CD4-positive, alpha-beta memory T cell (primary cell): ENCODE measurements at regions not wholly inside any gene's neighbourhood (a gene's known extent, or its start where the extent isn't known, plus 50 kb on each side); places are given as distances from the start of the nearest gene placed in this dataset.

ENCODE experiments used
- CTCF ChIA-PET: fragments of 350-600 bp; sonication (Branson Sonifier 250); formaldehyde crosslinking; loops from one replicate; lab custom pipeline; 2021; ENCODE audit warnings: inconsistent platforms; ENCODE audit not compliant: partially characterized antibody; lab: Charles Lee
- POLR2A ChIA-PET: fragments of 350-600 bp; sonication (Branson Sonifier 250); formaldehyde crosslinking; loops from one replicate; lab custom pipeline; 2021; ENCODE audit not compliant: partially characterized antibody; lab: Charles Lee
- DNase-seq, 5 donors: peaks; one replicate each; pipeline versions ENCODE4 v3.0.0 to v3.0.0-alpha.2; 2020 to 2022; ENCODE audit warnings: mixed read lengths in 1 of 5
- H3K27ac ChIP-seq: one replicate; pipeline ENCODE4 v1.7.0; 2013; ENCODE audit warnings: low read depth, low read length
- H3K27me3 ChIP-seq: 2 replicates; pipeline ENCODE4 v1.7.0; 2013; ENCODE audit warnings: mild to moderate bottlenecking, low read length, moderate library complexity; ENCODE audit not compliant: insufficient read depth
- H3K36me3 ChIP-seq: 2 replicates; pipeline ENCODE4 v1.7.0; 2013; ENCODE audit warnings: mild to moderate bottlenecking, low read length, moderate library complexity; ENCODE audit not compliant: insufficient read depth
- H3K4me1 ChIP-seq: 2 replicates; pipeline ENCODE4 v1.7.0; 2013; ENCODE audit warnings: mild to moderate bottlenecking, low read length, moderate library complexity; ENCODE audit not compliant: insufficient read depth
- H3K4me3 ChIP-seq, 2 donors: one replicate each; pipeline ENCODE4 v1.7.0; 2013; ENCODE audit warnings: low read length in 2 of 2, mild to moderate bottlenecking in 1 of 2
- H3K9me3 ChIP-seq, 2 donors: one replicate each; pipeline ENCODE4 v1.7.0; 2013; ENCODE audit warnings: low read length in 2 of 2, control low read depth in 1 of 2; ENCODE audit not compliant: control insufficient read depth in 1 of 2
- H3K27ac Mint-ChIP-seq, 7 donors: one replicate each; pipeline ENCODE4 v1.8.0; 2020 to 2021; ENCODE audit warnings: mixed read lengths in 7 of 7, mild to moderate bottlenecking in 6 of 7, inconsistent platforms in 3 of 7, moderate library complexity in 3 of 7
- H3K27me3 Mint-ChIP-seq, 2 donors: one replicate each; pipeline ENCODE4 v1.8.0; 2020 to 2021; ENCODE audit warnings: mixed read lengths in 2 of 2
- H3K36me3 Mint-ChIP-seq, 2 donors: one replicate each; pipeline ENCODE4 v1.8.0; 2020 to 2021; ENCODE audit warnings: mixed read lengths in 2 of 2, inconsistent platforms in 1 of 2, mild to moderate bottlenecking in 1 of 2
- H3K4me1 Mint-ChIP-seq, 4 donors: one replicate each; pipeline ENCODE4 v1.8.0; 2020 to 2021; ENCODE audit warnings: mixed read lengths in 4 of 4, mild to moderate bottlenecking in 1 of 4
- H3K4me3 Mint-ChIP-seq, 8 donors: one replicate each; pipeline ENCODE4 v1.8.0; 2020 to 2021; ENCODE audit warnings: mixed read lengths in 8 of 8, mild to moderate bottlenecking in 7 of 8, moderate library complexity in 6 of 8, inconsistent platforms in 3 of 8
- H3K9me3 Mint-ChIP-seq, 8 donors: one replicate each; pipeline ENCODE4 v1.8.0; 2020 to 2021; ENCODE audit warnings: mixed read lengths in 8 of 8, mild to moderate bottlenecking in 5 of 8, inconsistent platforms in 3 of 8, moderate library complexity in 1 of 8
- intact Hi-C: fragments of 100-400 bp; cut with micrococcal nuclease; formaldehyde crosslinking; loops from one replicate; pipeline ENCODE4 v1.15.1; 2023

DNA sequence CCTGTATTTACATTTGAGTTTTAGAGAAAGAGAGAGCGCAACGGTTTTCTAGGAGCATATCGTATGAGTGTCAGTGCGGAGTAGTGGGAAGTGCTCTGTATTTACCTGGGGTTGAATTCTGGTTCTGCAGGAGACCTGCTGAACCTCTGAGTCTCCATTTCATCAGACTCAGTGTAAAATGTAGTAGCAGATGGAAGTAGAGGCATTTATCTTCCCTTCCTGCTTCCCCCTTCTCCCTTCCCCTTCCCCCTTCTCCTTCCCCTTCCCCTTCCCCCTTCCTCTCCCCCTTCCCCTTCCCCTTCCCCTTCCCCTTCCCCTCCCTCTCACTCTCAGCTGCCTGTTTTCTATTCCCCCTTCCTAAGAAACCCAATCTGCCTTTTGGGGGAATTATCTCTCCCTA, 426.9 kb downstream of the NPIPA7 start:
- ChIA-PET CTCF (no interaction called here), POLR2A (no interaction called here)
- DNase-seq: no peak
- peaks cover 6% of the 10 kb centered on the region in 2 donors for H3K27me3 Mint-ChIP-seq
- no peaks in the 10 kb centered on the region for H3K36me3 ChIP-seq
- H3K4me3 Mint-ChIP-seq: no peak overlapping the region
- peaks cover 0 to 4% (median 2%) of the 10 kb centered on the region in 8 donors for H3K9me3 Mint-ChIP-seq
- H3K4me1 Mint-ChIP-seq: no peaks in the 10 kb centered on the region
- H3K27ac ChIP-seq: no peak overlapping the region
- intact Hi-C loops: no loop called here
- H3K4me3 ChIP-seq: no peak overlapping the region
- no peak overlapping the region for H3K27ac Mint-ChIP-seq
- no peaks in the 10 kb centered on the region for H3K4me1 ChIP-seq
- H3K36me3 Mint-ChIP-seq: no peaks in the 10 kb centered on the region
- H3K9me3 ChIP-seq: no peaks in the 10 kb centered on the region
- no peaks in the 10 kb centered on the region for H3K27me3 ChIP-seq

DNA sequence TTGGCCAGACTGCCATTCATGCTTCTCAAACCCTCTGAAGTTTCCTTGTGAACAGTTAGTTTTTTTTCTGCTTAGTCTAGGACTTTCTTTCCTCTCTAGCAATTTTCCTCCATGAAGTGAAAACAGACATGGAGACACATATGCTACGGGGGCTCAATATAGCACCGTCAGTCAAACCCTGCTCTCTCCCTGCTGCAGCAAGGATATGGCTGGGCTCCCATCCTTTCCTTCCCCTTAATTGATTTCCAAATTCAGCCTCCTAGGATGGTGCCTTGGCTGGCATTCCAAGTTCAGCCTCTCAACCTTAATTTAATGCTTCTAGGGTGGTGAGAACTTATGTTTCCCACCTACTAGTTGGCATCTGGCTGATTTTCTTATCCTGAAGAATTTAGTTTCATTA, 436.7 kb downstream of the NPIPA7 start:
- Mint-ChIP-seq H3K4me3 (no peak overlapping the region), H3K4me1 (no peaks in the 10 kb centered on the region), H3K27me3 (peaks cover 0 to 9% of the 10 kb centered on the region in 2 donors), H3K36me3 (no peaks in the 10 kb centered on the region), H3K27ac (no peak overlapping the region), H3K9me3 (peaks cover 2 to 12% (median 5%) of the 10 kb centered on the region in 8 donors)
- Histone ChIP-seq H3K4me3 (no peak overlapping the region), H3K27me3 (no peaks in the 10 kb centered on the region), H3K36me3 (no peaks in the 10 kb centered on the region), H3K4me1 (no peaks in the 10 kb centered on the region), H3K9me3 (no peaks in the 10 kb centered on the region), H3K27ac (no peak overlapping the region)
- ChIA-PET POLR2A (no interaction called here), CTCF (no interaction called here)
- intact Hi-C loops: no loop called here
- DNase-seq: no peak

DNA sequence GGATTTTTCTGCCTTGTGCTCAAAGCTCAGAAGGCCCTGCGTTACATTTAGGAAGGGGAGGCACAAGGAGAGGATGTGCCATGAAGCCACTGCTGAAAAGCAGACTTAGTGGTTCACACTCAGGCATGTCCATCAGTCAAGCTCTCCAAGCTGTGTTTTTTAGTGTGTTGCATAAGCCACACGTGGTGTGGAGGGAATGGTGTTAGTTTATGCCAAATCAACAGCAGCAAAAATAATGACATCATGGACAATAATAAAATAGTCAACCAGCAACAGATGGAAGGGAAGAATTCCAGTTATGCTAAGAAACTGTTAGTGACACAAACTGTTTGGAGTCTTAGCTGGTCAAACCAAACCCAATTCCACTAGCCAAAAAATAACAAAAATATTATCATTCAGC, 438.3 kb downstream of the NPIPA7 start:
- Histone ChIP-seq H3K27ac (no peak overlapping the region), H3K36me3 (no peaks in the 10 kb centered on the region), H3K4me1 (no peaks in the 10 kb centered on the region), H3K4me3 (no peak overlapping the region), H3K9me3 (peaks cover 0 to 7% of the 10 kb centered on the region in 2 donors), H3K27me3 (no peaks in the 10 kb centered on the region)
- Mint-ChIP-seq H3K36me3 (no peaks in the 10 kb centered on the region), H3K9me3 (peaks cover 3 to 24% (median 16%) of the 10 kb centered on the region in 8 donors), H3K4me1 (no peaks in the 10 kb centered on the region), H3K4me3 (no peak overlapping the region), H3K27ac (no peak overlapping the region), H3K27me3 (peaks cover 0 to 4% of the 10 kb centered on the region in 2 donors)
- intact Hi-C loops: no loop called here
- CTCF ChIA-PET: no interaction called here
- DNase-seq: no peak
- POLR2A ChIA-PET: no interaction called here

DNA sequence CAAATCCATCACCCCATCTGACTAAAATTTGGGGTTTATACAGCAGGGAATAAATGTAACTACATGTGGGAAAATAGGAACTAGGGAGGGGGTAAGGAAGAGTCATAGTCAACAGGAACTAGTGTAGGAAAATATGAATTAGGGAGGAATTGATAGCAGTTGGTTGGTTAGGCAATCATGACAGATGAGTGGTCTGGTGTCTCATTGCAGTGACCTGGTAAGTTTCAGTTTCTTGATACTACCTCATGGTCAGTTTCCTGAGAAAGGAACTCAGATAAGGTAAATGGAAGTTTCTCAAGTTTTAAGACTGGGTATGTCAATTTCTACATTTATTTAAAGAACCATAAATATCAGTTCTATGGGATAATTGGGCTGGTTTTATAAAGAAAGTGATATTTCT, 442.3 kb downstream of the NPIPA7 start:
- H3K4me1 ChIP-seq: no peaks in the 10 kb centered on the region
- no peak overlapping the region for H3K27ac Mint-ChIP-seq
- H3K36me3 Mint-ChIP-seq: no peaks in the 10 kb centered on the region
- H3K27me3 ChIP-seq: no peaks in the 10 kb centered on the region
- peaks cover 0 to 7% of the 10 kb centered on the region in 2 donors for H3K9me3 ChIP-seq
- no peak for DNase-seq
- H3K36me3 ChIP-seq: no peaks in the 10 kb centered on the region
- H3K27ac ChIP-seq: no peak overlapping the region
- H3K9me3 Mint-ChIP-seq: peaks cover 3 to 35% (median 22%) of the 10 kb centered on the region in 8 donors
- ChIA-PET POLR2A (no interaction called here), CTCF (no interaction called here)
- no peak overlapping the region for H3K4me3 ChIP-seq
- no peaks in the 10 kb centered on the region for H3K4me1 Mint-ChIP-seq
- intact Hi-C loops: no loop called here
- H3K27me3 Mint-ChIP-seq: peaks cover 3% of the 10 kb centered on the region in 2 donors
- H3K4me3 Mint-ChIP-seq: peak overlapping the region in 1 of 8 donors; percentile 46

DNA sequence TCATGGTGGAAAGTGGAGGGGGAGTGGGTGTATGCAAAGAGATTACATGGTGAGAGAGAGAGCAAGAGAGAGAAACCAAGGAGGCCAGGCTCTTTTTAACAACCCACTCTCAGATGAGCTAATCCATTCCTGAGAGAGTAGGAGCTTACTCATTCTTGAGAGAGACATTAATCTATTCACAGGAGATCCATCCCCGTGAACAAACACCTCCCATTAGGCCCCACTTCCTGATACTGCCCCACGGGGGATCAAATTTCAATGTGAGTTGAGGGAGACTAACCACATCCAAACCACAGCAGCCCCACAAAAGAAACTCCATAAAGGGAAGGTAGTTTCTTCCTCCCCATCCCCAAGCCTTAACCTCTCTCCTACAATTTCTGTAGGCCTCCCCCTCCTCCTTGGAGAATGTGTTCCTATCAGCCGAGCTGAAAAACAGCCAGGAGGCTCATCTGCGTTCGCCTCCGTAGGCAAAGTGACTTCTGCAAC, 450.0 kb downstream of the NPIPA7 start:
- Mint-ChIP-seq H3K36me3 (no peaks in the 10 kb centered on the region), H3K27ac (no peak overlapping the region), H3K27me3 (peaks cover 18 to 32% of the 10 kb centered on the region in 2 donors), H3K4me3 (no peak overlapping the region), H3K4me1 (no peaks in the 10 kb centered on the region), H3K9me3 (peaks cover 0 to 10% (median 2%) of the 10 kb centered on the region in 8 donors)
- DNase-seq: no peak
- Histone ChIP-seq H3K9me3 (no peaks in the 10 kb centered on the region), H3K27me3 (no peaks in the 10 kb centered on the region), H3K27ac (no peak overlapping the region), H3K36me3 (no peaks in the 10 kb centered on the region), H3K4me1 (no peaks in the 10 kb centered on the region), H3K4me3 (no peak overlapping the region)
- POLR2A ChIA-PET: no interaction called here
- intact Hi-C loops: no loop called here
- CTCF ChIA-PET: no interaction called here

DNA sequence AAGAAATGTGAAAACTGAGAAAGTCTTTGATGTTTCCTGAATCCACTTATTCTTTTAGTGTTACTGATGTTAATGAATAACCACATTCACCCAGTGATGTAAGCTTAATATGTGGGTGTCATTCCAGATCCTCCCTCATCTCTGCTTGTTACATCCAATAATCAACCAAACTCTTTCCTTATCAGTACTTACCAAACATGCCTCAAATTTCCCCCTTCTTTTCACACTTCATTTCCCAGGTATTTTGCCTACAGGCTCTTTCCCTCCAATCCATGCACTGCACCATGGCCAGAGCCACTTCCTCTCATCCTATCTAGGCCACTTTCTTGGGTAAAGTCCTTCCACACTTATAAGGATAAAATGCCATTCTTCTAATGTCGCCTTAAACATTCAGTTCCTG, 451.5 kb downstream of the NPIPA7 start:
- ChIA-PET POLR2A (no interaction called here), CTCF (no interaction called here)
- Mint-ChIP-seq H3K4me3 (no peak overlapping the region), H3K27ac (no peak overlapping the region), H3K27me3 (peaks cover 16 to 32% of the 10 kb centered on the region in 2 donors), H3K36me3 (no peaks in the 10 kb centered on the region), H3K4me1 (no peaks in the 10 kb centered on the region), H3K9me3 (peaks cover 0 to 16% (median 5%) of the 10 kb centered on the region in 8 donors)
- H3K27me3 ChIP-seq: no peaks in the 10 kb centered on the region
- intact Hi-C loops: no loop called here
- no peaks in the 10 kb centered on the region for H3K9me3 ChIP-seq
- no peak for DNase-seq
- no peak overlapping the region for H3K27ac ChIP-seq
- no peak overlapping the region for H3K4me3 ChIP-seq
- no peaks in the 10 kb centered on the region for H3K36me3 ChIP-seq
- no peaks in the 10 kb centered on the region for H3K4me1 ChIP-seq

DNA sequence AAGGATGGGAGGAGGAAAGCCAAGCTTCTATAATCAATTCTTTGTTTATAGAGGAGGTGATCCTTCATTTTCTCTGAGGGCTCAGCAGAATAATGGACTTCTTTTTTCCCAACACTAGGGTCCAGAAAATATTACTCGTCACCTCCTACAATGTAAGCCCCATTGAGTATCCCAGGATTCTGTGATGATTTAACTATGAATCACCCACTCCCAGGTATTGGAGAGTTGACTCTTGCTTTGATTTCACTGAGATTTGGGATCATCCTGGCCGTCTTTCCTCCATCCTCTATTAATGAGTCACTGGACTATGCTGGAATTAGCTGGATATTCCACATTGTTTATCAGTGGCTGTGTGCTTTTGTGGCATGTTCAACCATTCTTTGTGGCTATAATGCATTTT, 452.0 kb downstream of the NPIPA7 start:
- CTCF ChIA-PET: no interaction called here
- Mint-ChIP-seq H3K4me1 (no peaks in the 10 kb centered on the region), H3K4me3 (no peak overlapping the region), H3K36me3 (no peaks in the 10 kb centered on the region), H3K27ac (no peak overlapping the region), H3K27me3 (peaks cover 16 to 32% of the 10 kb centered on the region in 2 donors), H3K9me3 (peaks cover 0 to 12% (median 5%) of the 10 kb centered on the region in 8 donors)
- Histone ChIP-seq H3K27ac (no peak overlapping the region), H3K9me3 (no peaks in the 10 kb centered on the region), H3K4me3 (no peak overlapping the region), H3K27me3 (no peaks in the 10 kb centered on the region), H3K4me1 (no peaks in the 10 kb centered on the region), H3K36me3 (no peaks in the 10 kb centered on the region)
- DNase-seq: no peak
- intact Hi-C loops: no loop called here
- POLR2A ChIA-PET: no interaction called here

DNA sequence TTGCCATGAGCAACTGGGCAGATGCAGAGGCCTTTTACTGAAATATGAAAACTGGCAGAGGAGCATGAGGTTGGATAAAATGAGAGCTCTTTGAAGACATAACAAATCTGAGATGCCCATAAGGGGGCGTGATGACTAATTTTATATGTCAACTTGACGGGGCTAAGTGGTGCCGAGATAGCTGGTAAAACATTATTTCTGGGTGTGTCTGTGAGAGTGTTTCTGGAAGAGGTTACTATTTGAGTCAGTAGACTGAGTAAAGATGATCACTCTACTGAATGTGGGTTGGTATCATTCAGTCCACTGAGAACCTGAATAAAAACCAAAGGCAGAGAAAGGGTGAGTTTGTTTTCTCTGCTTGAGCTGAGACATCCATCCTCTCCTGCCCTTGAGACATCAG, 454.2 kb downstream of the NPIPA7 start:
- Histone ChIP-seq H3K9me3 (no peaks in the 10 kb centered on the region), H3K4me3 (no peak overlapping the region), H3K36me3 (no peaks in the 10 kb centered on the region), H3K4me1 (no peaks in the 10 kb centered on the region), H3K27me3 (no peaks in the 10 kb centered on the region), H3K27ac (no peak overlapping the region)
- DNase-seq: no peak
- Mint-ChIP-seq H3K4me1 (no peaks in the 10 kb centered on the region), H3K36me3 (no peaks in the 10 kb centered on the region), H3K9me3 (peaks cover 0 to 12% (median 5%) of the 10 kb centered on the region in 8 donors), H3K27me3 (peaks cover 19 to 25% of the 10 kb centered on the region in 2 donors), H3K4me3 (no peak overlapping the region), H3K27ac (no peak overlapping the region)
- ChIA-PET POLR2A (no interaction called here), CTCF (no interaction called here)
- intact Hi-C loops: no loop called here
